Panc1 (cell line): ENCODE measurements at regions not wholly inside any gene's neighbourhood (a gene's known extent, or its start where the extent isn't known, plus 50 kb on each side); places are given as distances from the start of the nearest gene placed in this dataset.

Source experiments
- ATAC-seq: fragments of 200-7000 bp; cut with Tn5 transposase; 2 replicates; pipeline ENCODE4 v1.9.1; 2020; ENCODE audit warnings: mild to moderate bottlenecking, moderate library complexity
- BruUV-seq: library from RNA; stranded (reverse); fragments of 400-500 nt; replicated peaks from 2 replicates; lab custom pipeline; 2021; lab: Mats Ljungman, UMichigan
- CTCF ChIA-PET: fragments of 300-600 bp; sonication (Branson Sonifier 250); formaldehyde crosslinking; loops from one replicate; lab custom pipeline; 2022; ENCODE audit warnings: antibody characterized with exemption; lab: Charles Lee
- POLR2A ChIA-PET: fragments of 300-600 bp; sonication (Branson Sonifier 250); formaldehyde crosslinking; loops from one replicate; lab custom pipeline; 2022; ENCODE audit warnings: antibody characterized with exemption; lab: Charles Lee
- DNase-seq: peaks from one replicate; pipeline ENCODE4 v3.0.0-alpha.2; 2010; ENCODE audit warnings: low read depth, low spot score
- H3K27ac ChIP-seq: 2 replicates; pipeline ENCODE4 v1.5.1; 2011; ENCODE audit warnings: mild to moderate bottlenecking, low read length, inconsistent platforms
- H3K27me3 ChIP-seq: fragments of 200-500 bp; sonication (Bioruptor generic); 2 replicates; pipeline ENCODE4 v1.6.0; 2014; ENCODE audit warnings: low read length, inconsistent platforms; ENCODE audit not compliant: control insufficient read depth, insufficient read depth
- H3K36me3 ChIP-seq: fragments of 200-500 bp; sonication (Bioruptor generic); 2 replicates; pipeline ENCODE4 v1.5.1; 2014; ENCODE audit warnings: inconsistent platforms, mild to moderate bottlenecking, low read length, moderate library complexity; ENCODE audit not compliant: control insufficient read depth, insufficient read depth
- H3K4me1 ChIP-seq: 2 replicates; pipeline ENCODE4 v1.5.1; 2011; ENCODE audit warnings: inconsistent platforms, mild to moderate bottlenecking, low read length, moderate library complexity; ENCODE audit not compliant: control insufficient read depth, insufficient read depth
- H3K4me3 ChIP-seq, 2 experiments: 2 replicates each; pipeline ENCODE4 v1.5.1; 2011 to 2012; ENCODE audit warnings: low read depth in 2 of 2, low read length in 2 of 2, mild to moderate bottlenecking in 2 of 2, inconsistent platforms in 1 of 2, moderate library complexity in 1 of 2
- H3K9me3 ChIP-seq: fragments of 200-500 bp; sonication (Bioruptor generic); 2 replicates; pipeline ENCODE4 v1.5.1; 2014; ENCODE audit warnings: low read depth, mild to moderate bottlenecking, inconsistent platforms, low read length, moderate library complexity; ENCODE audit not compliant: control insufficient read depth, insufficient read depth
- POLR2AphosphoS5 ChIP-seq: IDR thresholded peaks from 2 replicates; pipeline ENCODE4 v1.6.1; 2012; ENCODE audit warnings: mild to moderate bottlenecking, low read depth, low read length, moderate library complexity
- REST ChIP-seq, 2 experiments: IDR thresholded peaks; 2 replicates each; pipeline ENCODE4 v1.6.1; 2011 to 2012; ENCODE audit warnings: low read depth in 2 of 2, control low read depth in 1 of 2, low read length in 1 of 2, mild to moderate bottlenecking in 1 of 2, moderate library complexity in 1 of 2; ENCODE audit not compliant: insufficient read depth in 1 of 2
- SIN3A ChIP-seq: IDR thresholded peaks from 2 replicates; pipeline ENCODE4 v1.6.1; 2012; ENCODE audit warnings: low read depth, mild to moderate bottlenecking, low read length, moderate library complexity, borderline replicate concordance; ENCODE audit not compliant: insufficient read depth
- TCF7L2 ChIP-seq: IDR thresholded peaks from 2 replicates; pipeline ENCODE4 v1.6.1; 2011; ENCODE audit warnings: mild to moderate bottlenecking, low read depth, low read length, inconsistent platforms
- in situ Hi-C: cut with HindIII; loops from 2 replicates; pipeline ENCODE4 v1.10.0; 2016; ENCODE audit warnings: low sequenced_read_pairs, low pct_unique_long_range_greater_than_20kb
- intact Hi-C: fragments of 100-400 bp; cut with micrococcal nuclease; formaldehyde crosslinking; loops from one replicate; pipeline ENCODE4 v1.10.0; 2022; ENCODE audit not compliant: unreplicated experiment
- TF ChIP-seq, protein P1 (sequence below): fragments of 450-650 bp; IDR thresholded peaks from 2 replicates; pipeline ENCODE4 v1.5.1; 2017; ENCODE audit warnings: mild to moderate bottlenecking

DNA sequence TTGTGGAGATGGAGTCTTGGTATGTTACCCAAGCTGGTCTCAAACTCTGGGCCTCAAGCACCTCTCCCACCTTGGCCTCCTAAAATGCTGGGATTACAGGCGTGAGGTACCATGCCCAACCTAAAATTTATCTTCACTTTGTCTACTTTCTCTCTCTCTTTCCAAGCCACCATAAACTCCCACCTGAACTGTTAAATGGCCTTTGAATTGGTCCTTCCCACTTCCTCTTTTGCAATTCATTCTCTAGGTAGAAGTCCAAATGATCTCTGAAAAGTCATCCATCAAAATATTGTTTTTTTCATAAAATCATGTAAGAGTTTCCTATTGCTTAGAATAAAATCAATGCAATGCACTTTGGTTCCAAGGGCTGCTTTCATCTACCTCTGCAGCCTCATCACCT, 90.1 kb upstream of the CELF2 start:
- H3K4me1 ChIP-seq, result no peaks in the 10 kb centered on the region
- TF ChIP-seq TCF7L2, result no peak
- TF ChIP-seq SIN3A, result no peak
- TF ChIP-seq REST (IDR thresholded peaks at IDR 0.05; ENCODE audit: insufficient read depth in 1 of 2, low read depth in 2 of 2, low read length in 1 of 2), result no peak
- TF ChIP-seq POLR2AphosphoS5, result no peak
- TF ChIP-seq, protein P1, sequence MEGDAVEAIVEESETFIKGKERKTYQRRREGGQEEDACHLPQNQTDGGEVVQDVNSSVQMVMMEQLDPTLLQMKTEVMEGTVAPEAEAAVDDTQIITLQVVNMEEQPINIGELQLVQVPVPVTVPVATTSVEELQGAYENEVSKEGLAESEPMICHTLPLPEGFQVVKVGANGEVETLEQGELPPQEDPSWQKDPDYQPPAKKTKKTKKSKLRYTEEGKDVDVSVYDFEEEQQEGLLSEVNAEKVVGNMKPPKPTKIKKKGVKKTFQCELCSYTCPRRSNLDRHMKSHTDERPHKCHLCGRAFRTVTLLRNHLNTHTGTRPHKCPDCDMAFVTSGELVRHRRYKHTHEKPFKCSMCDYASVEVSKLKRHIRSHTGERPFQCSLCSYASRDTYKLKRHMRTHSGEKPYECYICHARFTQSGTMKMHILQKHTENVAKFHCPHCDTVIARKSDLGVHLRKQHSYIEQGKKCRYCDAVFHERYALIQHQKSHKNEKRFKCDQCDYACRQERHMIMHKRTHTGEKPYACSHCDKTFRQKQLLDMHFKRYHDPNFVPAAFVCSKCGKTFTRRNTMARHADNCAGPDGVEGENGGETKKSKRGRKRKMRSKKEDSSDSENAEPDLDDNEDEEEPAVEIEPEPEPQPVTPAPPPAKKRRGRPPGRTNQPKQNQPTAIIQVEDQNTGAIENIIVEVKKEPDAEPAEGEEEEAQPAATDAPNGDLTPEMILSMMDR, result no peak
- intact Hi-C loops (no loop called here), in situ Hi-C loops (no loop called here)
- BruUV-seq, result no TSS peak
- H3K4me3 ChIP-seq, result no peak overlapping the region
- no peaks in the 10 kb centered on the region for H3K27me3 ChIP-seq
- ChIA-PET POLR2A (no interaction called here), CTCF (no interaction called here)
- DNase-seq (no peak), ATAC-seq (no peak)
- no peaks in the 10 kb centered on the region for H3K36me3 ChIP-seq
- no peaks in the 10 kb centered on the region for H3K9me3 ChIP-seq
- H3K27ac ChIP-seq, result no peak overlapping the region

DNA sequence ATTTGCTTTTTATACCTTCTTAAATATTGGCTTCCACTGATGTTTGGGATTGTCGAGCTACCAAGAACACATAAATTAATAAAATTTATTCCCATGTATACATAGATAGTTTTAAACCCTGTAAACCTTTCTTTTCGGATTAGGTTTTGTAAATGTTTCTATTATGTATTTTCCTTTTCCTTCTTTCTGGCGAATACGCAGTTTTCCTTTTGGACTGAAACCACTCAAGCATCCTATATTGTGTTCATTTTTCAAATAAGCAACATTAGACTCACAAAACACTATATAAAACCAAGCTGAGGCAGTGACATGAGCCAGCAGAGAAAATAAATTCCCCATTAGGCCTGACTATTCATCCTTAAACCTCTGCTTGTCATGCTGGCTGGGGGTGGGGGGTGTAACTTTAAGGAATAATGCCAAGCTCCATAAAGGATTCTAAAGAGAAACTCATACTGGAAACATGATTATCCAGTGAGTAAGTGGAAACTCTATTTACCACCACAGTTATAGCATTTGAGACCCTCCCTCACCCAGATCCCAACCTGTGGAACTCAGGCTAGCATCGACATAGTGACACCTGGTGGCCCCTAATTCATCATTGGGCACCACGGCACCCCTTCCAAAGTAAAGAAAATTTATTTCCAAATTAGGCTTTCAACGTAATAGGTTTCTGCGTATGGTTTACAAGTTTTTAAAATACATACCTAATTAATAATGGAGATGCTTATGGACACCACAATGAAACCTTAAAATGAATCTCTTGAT, 86.5 kb upstream of the CELF2 start:
- TF ChIP-seq, protein P1, result no peak
- TF ChIP-seq POLR2AphosphoS5 (no peak), REST (IDR thresholded peaks at IDR 0.05; ENCODE audit: insufficient read depth in 1 of 2, low read depth in 2 of 2, low read length in 1 of 2) (no peak), TCF7L2 (no peak), SIN3A (no peak)
- POLR2A ChIA-PET, result no interaction called here
- no TSS peak for BruUV-seq
- Histone ChIP-seq H3K4me1 (no peaks in the 10 kb centered on the region), H3K4me3 (no peak overlapping the region), H3K27me3 (no peaks in the 10 kb centered on the region), H3K36me3 (no peaks in the 10 kb centered on the region), H3K9me3 (no peaks in the 10 kb centered on the region), H3K27ac (no peak overlapping the region)
- no peak for ATAC-seq
- no peak for DNase-seq
- in situ Hi-C loops (no loop called here), intact Hi-C loops (no loop called here)
- CTCF ChIA-PET, result no interaction called here
